B cell (primary cell): ENCODE measurements at regions not wholly inside any gene's neighbourhood (a gene's known extent, or its start where the extent isn't known, plus 50 kb on each side); places are given as distances from the start of the nearest gene placed in this dataset.

Experiments
- ATAC-seq: fragments of 200-7000 bp; cut with Tn5 transposase; one replicate; pipeline ENCODE4 v1.10.0; 2021; ENCODE audit warnings: low read depth, mild to moderate bottlenecking, moderate number of reproducible peaks, moderate library complexity
- CTCF ChIA-PET: fragments of 350-600 bp; sonication (Branson Sonifier 250); formaldehyde crosslinking; loops from one replicate; lab custom pipeline; 2021; ENCODE audit warnings: antibody characterized with exemption, inconsistent platforms; lab: Charles Lee
- POLR2A ChIA-PET: fragments of 350-600 bp; sonication (Branson Sonifier 250); formaldehyde crosslinking; loops from one replicate; lab custom pipeline; 2021; ENCODE audit warnings: antibody characterized with exemption; lab: Charles Lee
- DNase-seq: peaks from one replicate; pipeline ENCODE4 v3.0.0; 2013
- H2AFZ ChIP-seq: 2 replicates; pipeline ENCODE4 v1.6.1; 2012; ENCODE audit warnings: mild to moderate bottlenecking, low read depth, low read length; ENCODE audit not compliant: insufficient read depth, poor library complexity, severe bottlenecking
- H3K27ac ChIP-seq, 2 donors: 1 replicate in 1 of 2; 2 replicates in 1 of 2; pipeline ENCODE4 v1.5.1; 2012 to 2013; ENCODE audit warnings: low read length in 2 of 2, mild to moderate bottlenecking in 2 of 2, moderate library complexity in 1 of 2
- H3K27me3 ChIP-seq, 4 experiments: fragments of 200-600 bp in 1 of 4; sonication (generic) in 1 of 4; replicated peaks in 1 of 4; 1 replicate in 2 of 4; 2 replicates in 2 of 4; pipeline versions ENCODE4 v1.6.1 to v1.7.0; 2013 to 2016; ENCODE audit warnings: low read length in 3 of 4, mild to moderate bottlenecking in 2 of 4, mixed read lengths in 1 of 4, moderate library complexity in 1 of 4; ENCODE audit not compliant: insufficient read depth in 4 of 4, control insufficient read depth in 3 of 4; ENCODE audit errors: control extremely low read depth in 1 of 4
- H3K36me3 ChIP-seq, 2 experiments: replicated peaks in 1 of 2; 1 replicate in 1 of 2; 2 replicates in 1 of 2; pipeline versions ENCODE4 v1.6.1 to v1.7.1; 2013; ENCODE audit warnings: low read length in 1 of 2; ENCODE audit not compliant: insufficient read depth in 2 of 2, control insufficient read depth in 1 of 2; ENCODE audit errors: control extremely low read depth in 1 of 2, extremely low read depth in 1 of 2
- H3K4me1 ChIP-seq, 2 donors: fragments of 200-600 bp in 1 of 2; sonication (generic) in 1 of 2; 1 replicate in 1 of 2; 2 replicates in 1 of 2; pipeline versions ENCODE4 v1.5.1 to v1.6.1; 2013 to 2017; ENCODE audit warnings: low read length in 2 of 2; ENCODE audit not compliant: control insufficient read depth in 2 of 2, insufficient read depth in 2 of 2
- H3K4me2 ChIP-seq: replicated peaks from 2 replicates; pipeline ENCODE3; 2012; ENCODE audit warnings: mild to moderate bottlenecking, low read depth, low read length; ENCODE audit not compliant: poor library complexity, severe bottlenecking
- H3K4me3 ChIP-seq, 5 experiments: fragments of 200-600 bp in 1 of 5; sonication (generic) in 1 of 5; 1 replicate in 3 of 5; 2 replicates in 2 of 5; pipeline versions ENCODE4 v1.5.1 to v1.7.0; 2011 to 2016; ENCODE audit warnings: low read length in 4 of 5, mild to moderate bottlenecking in 4 of 5, low read depth in 2 of 5, control low read depth in 1 of 5, moderate library complexity in 1 of 5; ENCODE audit not compliant: insufficient read depth in 1 of 5; ENCODE audit errors: control extremely low read depth in 1 of 5, extremely low read depth in 1 of 5
- H3K79me2 ChIP-seq: fragments of 200-600 bp; sonication (generic); one replicate; pipeline ENCODE4 v1.6.0; 2016; ENCODE audit warnings: low read length; ENCODE audit not compliant: control insufficient read depth, insufficient read depth
- H3K9ac ChIP-seq: fragments of 200-600 bp; sonication (generic); 2 replicates; pipeline ENCODE4 v1.6.1; 2017; ENCODE audit warnings: mild to moderate bottlenecking, low read length, moderate library complexity
- H3K9me3 ChIP-seq, 3 donors: one replicate each; pipeline versions ENCODE4 v1.6.1 to v1.7.1; 2013; ENCODE audit warnings: low read length in 2 of 3; ENCODE audit not compliant: control insufficient read depth in 2 of 3, insufficient read depth in 1 of 3; ENCODE audit errors: control extremely low read depth in 1 of 3
- H4K20me1 ChIP-seq: 2 replicates; pipeline ENCODE4 v1.6.0; 2012; ENCODE audit warnings: mild to moderate bottlenecking, low read length; ENCODE audit not compliant: insufficient read depth, control insufficient read depth, poor library complexity, severe bottlenecking
- H3K27ac Mint-ChIP-seq: one replicate; pipeline ENCODE4 v1.8.0; 2021; ENCODE audit warnings: mixed read lengths
- H3K27me3 Mint-ChIP-seq: one replicate; pipeline ENCODE4 v1.8.0; 2021; ENCODE audit warnings: mixed read lengths
- H3K4me1 Mint-ChIP-seq: one replicate; pipeline ENCODE4 v1.8.0; 2021; ENCODE audit warnings: mixed read lengths
- H3K4me3 Mint-ChIP-seq: one replicate; pipeline ENCODE4 v1.8.0; 2021; ENCODE audit warnings: mixed read lengths
- H3K9me3 Mint-ChIP-seq: one replicate; pipeline ENCODE4 v1.8.0; 2022; ENCODE audit warnings: mixed read lengths; ENCODE audit not compliant: insufficient read depth
- EZH2 ChIP-seq: IDR thresholded peaks from 2 replicates; pipeline ENCODE4 v1.6.1; 2012; ENCODE audit warnings: borderline replicate concordance, low read depth, mild to moderate bottlenecking, moderate library complexity, low read length; ENCODE audit not compliant: insufficient read depth, poor library complexity, severe bottlenecking
- WGBS: methylation state at CpG from one replicate; pipeline ENCODE4 v1.1.5; 2013; ENCODE audit warnings: missing lambda C conversion rate; ENCODE audit not compliant: insufficient coverage; 5-methylcytosine and 5-hydroxymethylcytosine counted together
- intact Hi-C: fragments of 100-400 bp; cut with micrococcal nuclease; formaldehyde crosslinking; loops from one replicate; pipeline ENCODE4 v1.10.0; 2022
- TF ChIP-seq, protein P1 (sequence below): fragments of 200-600 bp; IDR thresholded peaks from one replicate; pipeline ENCODE4 v1.8.0; 2022; ENCODE audit warnings: antibody characterized with exemption, mild to moderate bottlenecking

DNA sequence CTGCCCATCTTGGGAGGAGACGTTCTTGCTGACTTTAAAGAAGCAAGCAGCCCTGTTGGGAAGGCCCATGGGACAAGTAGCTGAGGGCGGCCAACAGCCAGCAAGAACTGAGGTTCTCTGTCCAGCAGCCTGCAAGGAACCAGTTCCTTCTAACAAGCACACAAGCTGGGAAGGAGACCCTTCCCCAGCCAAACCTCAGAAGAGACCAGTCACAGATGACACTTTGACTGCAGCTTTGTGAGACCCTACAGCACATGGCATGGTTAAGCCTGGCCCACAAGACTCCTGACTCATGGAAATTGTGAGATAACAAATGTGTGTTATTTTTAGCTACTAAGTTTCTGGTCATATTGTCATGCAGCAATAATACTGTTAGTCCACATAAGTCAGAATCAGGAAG lies 99.9 kb downstream of the PRLHR start:
- H3K36me3 ChIP-seq = no peaks in the 10 kb centered on the region
- no peak overlapping the region for H3K4me3 Mint-ChIP-seq
- no peak overlapping the region for H3K4me2 ChIP-seq
- no peak for ATAC-seq
- H3K9me3 ChIP-seq = no peaks in the 10 kb centered on the region
- H3K4me3 ChIP-seq = no peak overlapping the region
- H3K79me2 ChIP-seq = no peaks in the 10 kb centered on the region
- H4K20me1 ChIP-seq = no peaks in the 10 kb centered on the region
- H3K9ac ChIP-seq = no peak overlapping the region
- no peak overlapping the region for H3K27ac Mint-ChIP-seq
- CTCF ChIA-PET = no interaction called here
- no peaks in the 10 kb centered on the region for H3K4me1 Mint-ChIP-seq
- no peak overlapping the region for H2AFZ ChIP-seq
- H3K4me1 ChIP-seq = no peaks in the 10 kb centered on the region
- 94% methylated on average over 2 of the region's 2 CpGs for WGBS
- H3K27me3 Mint-ChIP-seq = peaks cover 30% of the 10 kb centered on the region
- no peak for DNase-seq
- H3K9me3 Mint-ChIP-seq = peaks cover 6% of the 10 kb centered on the region
- H3K27ac ChIP-seq = no peak overlapping the region
- TF ChIP-seq, protein P1, sequence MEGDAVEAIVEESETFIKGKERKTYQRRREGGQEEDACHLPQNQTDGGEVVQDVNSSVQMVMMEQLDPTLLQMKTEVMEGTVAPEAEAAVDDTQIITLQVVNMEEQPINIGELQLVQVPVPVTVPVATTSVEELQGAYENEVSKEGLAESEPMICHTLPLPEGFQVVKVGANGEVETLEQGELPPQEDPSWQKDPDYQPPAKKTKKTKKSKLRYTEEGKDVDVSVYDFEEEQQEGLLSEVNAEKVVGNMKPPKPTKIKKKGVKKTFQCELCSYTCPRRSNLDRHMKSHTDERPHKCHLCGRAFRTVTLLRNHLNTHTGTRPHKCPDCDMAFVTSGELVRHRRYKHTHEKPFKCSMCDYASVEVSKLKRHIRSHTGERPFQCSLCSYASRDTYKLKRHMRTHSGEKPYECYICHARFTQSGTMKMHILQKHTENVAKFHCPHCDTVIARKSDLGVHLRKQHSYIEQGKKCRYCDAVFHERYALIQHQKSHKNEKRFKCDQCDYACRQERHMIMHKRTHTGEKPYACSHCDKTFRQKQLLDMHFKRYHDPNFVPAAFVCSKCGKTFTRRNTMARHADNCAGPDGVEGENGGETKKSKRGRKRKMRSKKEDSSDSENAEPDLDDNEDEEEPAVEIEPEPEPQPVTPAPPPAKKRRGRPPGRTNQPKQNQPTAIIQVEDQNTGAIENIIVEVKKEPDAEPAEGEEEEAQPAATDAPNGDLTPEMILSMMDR = no peak
- TF ChIP-seq EZH2 = no peak
- intact Hi-C loops = no loop called here
- H3K27me3 ChIP-seq = peaks cover 0 to 2% (median under 1%) of the 10 kb centered on the region in 4 experiments
- POLR2A ChIA-PET = no interaction called here

DNA sequence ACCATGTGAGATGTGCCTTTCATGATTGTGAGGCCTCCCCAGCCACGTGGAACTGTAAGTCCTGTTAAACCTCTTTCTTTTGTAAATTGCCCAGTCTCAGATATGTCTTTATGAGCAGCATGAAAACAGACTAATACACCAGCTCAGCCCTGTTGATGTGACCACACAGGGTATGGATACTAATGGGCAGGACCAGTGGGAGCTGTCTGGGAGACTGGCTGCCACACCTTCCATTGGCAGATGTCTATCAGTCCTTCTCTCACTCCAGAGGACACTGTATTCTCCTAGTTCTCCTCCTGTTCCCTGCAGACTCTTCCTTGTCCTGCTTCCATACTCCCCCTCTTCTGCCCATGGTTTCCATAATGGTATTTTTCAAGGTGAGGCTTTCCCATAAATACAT lies 104.4 kb downstream of the PRLHR start:
- Histone ChIP-seq H3K9me3 (peaks cover 0 to 7% (median 0%) of the 10 kb centered on the region in 3 donors), H3K9ac (no peak overlapping the region), H3K79me2 (no peaks in the 10 kb centered on the region), H3K27ac (no peak overlapping the region), H3K36me3 (no peaks in the 10 kb centered on the region), H3K4me1 (no peaks in the 10 kb centered on the region), H3K4me3 (no peak overlapping the region), H2AFZ (no peak overlapping the region), H3K4me2 (no peak overlapping the region), H3K27me3 (peaks cover 0 to 2% (median 0%) of the 10 kb centered on the region in 4 experiments), H4K20me1 (no peaks in the 10 kb centered on the region)
- TF ChIP-seq, protein P1 = no peak
- TF ChIP-seq EZH2 = no peak
- ChIA-PET CTCF (no interaction called here), POLR2A (no interaction called here)
- H3K27me3 Mint-ChIP-seq = peaks cover 17% of the 10 kb centered on the region
- intact Hi-C loops = no loop called here
- ATAC-seq (no peak), DNase-seq (no peak)
- peaks cover 7% of the 10 kb centered on the region for H3K9me3 Mint-ChIP-seq
- no peaks in the 10 kb centered on the region for H3K4me1 Mint-ChIP-seq
- WGBS = no CpG with 5 or more reads among the region's 1 CpG
- no peak overlapping the region for H3K4me3 Mint-ChIP-seq
- H3K27ac Mint-ChIP-seq = no peak overlapping the region
